ENCODE measurements at regions not wholly inside any gene's neighbourhood (a gene's known extent, or its start where the extent isn't known, plus 50 kb on each side); places are given as distances from the start of the nearest gene placed in this dataset.

DNA sequence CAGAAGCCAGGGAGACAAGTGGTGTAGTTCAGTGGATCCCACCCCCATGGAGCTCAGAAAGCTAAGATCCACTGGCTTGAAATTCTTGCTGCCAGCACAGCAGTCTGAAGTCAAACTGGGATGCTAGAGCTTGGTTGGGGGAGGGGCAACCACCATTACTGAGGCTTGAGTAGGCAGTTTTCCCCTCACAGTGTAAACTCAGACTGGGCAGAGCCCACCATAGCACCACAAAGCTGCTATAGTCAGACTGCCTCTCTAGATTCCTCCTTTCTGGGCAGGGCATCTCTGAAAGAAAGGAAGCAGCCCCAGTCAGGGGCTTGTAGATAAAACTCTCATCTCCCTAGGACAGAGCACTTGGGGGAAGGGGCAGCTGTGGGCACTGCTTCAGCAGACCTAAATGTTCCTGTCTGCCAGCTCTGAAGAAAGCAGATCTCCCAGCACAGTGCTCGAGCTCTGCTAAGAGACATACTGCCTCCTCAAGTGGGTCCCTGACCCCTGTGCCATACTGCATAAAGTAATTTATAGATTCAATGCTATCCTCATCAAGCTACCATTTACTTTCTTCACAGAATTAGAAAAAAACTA, 163.2 kb downstream of the HHIP start:
- BruUV-seq (replicated peaks) = no TSS peak
- no peak overlapping the region for H3K4me3 ChIP-seq (ENCODE audit: low read depth, low read length, poor library complexity, severe bottlenecking)

DNA sequence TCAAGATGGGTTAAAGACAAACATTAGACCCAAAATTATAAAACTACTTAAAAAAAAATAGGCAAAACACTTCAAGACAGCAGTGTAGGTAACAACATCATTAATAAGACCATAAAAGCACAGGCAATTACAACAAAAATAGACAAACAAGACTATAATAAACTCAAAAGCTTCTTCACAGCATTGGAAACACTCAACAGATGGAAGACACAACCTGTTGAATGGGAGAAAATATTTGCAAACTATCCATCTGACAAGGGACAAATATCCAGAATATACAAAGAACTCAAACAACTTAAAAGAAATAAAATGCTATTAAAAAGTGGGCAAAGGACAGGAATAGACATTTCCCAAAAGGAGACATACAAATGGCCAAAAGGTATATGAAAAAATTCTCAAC, 170.7 kb downstream of the HHIP start:
- intact Hi-C loops (cut with micrococcal nuclease; ENCODE audit: unreplicated experiment) = no loop called here
- ChIA-PET POLR2A (ENCODE audit: low non-redundant PET) (no interaction called here), CTCF (no interaction called here)
- no peaks in the 10 kb centered on the region for H3K4me1 ChIP-seq (ENCODE audit: insufficient read depth, low read length, poor library complexity, severe bottlenecking)
- H3K9me3 ChIP-seq (ENCODE audit: low read depth, low read length, poor library complexity, severe bottlenecking) = no peaks in the 10 kb centered on the region
- no peak overlapping the region for H3K4me3 ChIP-seq (ENCODE audit: low read depth, low read length, poor library complexity, severe bottlenecking)
- TF ChIP-seq, protein P1, sequence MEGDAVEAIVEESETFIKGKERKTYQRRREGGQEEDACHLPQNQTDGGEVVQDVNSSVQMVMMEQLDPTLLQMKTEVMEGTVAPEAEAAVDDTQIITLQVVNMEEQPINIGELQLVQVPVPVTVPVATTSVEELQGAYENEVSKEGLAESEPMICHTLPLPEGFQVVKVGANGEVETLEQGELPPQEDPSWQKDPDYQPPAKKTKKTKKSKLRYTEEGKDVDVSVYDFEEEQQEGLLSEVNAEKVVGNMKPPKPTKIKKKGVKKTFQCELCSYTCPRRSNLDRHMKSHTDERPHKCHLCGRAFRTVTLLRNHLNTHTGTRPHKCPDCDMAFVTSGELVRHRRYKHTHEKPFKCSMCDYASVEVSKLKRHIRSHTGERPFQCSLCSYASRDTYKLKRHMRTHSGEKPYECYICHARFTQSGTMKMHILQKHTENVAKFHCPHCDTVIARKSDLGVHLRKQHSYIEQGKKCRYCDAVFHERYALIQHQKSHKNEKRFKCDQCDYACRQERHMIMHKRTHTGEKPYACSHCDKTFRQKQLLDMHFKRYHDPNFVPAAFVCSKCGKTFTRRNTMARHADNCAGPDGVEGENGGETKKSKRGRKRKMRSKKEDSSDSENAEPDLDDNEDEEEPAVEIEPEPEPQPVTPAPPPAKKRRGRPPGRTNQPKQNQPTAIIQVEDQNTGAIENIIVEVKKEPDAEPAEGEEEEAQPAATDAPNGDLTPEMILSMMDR (conservative IDR thresholded peaks at IDR 0.05; ENCODE audit: low read depth, low read length) = no peak
- TF ChIP-seq EZH2 (IDR thresholded peaks at IDR 0.05; ENCODE audit: borderline replicate concordance, low read depth, low read length, poor library complexity, severe bottlenecking) = no peak
- no peaks in the 10 kb centered on the region for H3K36me3 ChIP-seq (ENCODE audit: insufficient read depth, low read length, poor library complexity, severe bottlenecking)
- DNase-seq (ENCODE audit: low spot score) = no peak
- no peaks in the 10 kb centered on the region for H3K27me3 ChIP-seq (replicated peaks; ENCODE audit: insufficient read depth, low read depth, low read length, poor library complexity)
- no TSS peak for BruUV-seq (replicated peaks)
- no peak overlapping the region for H3K27ac ChIP-seq (ENCODE audit: low read depth, low read length, poor library complexity, severe bottlenecking)

More for the DNA sequence above, 163.2 kb downstream of the HHIP start:
- CTCF ChIA-PET = no interaction called here
- TF ChIP-seq, protein P1 (conservative IDR thresholded peaks at IDR 0.05; ENCODE audit: low read depth, low read length) = no peak
- TF ChIP-seq EZH2 (IDR thresholded peaks at IDR 0.05; ENCODE audit: borderline replicate concordance, low read depth, low read length, poor library complexity, severe bottlenecking) = no peak
- DNase-seq (ENCODE audit: low spot score) = no peak
- Histone ChIP-seq H3K27ac (ENCODE audit: low read depth, low read length, poor library complexity, severe bottlenecking) (no peak overlapping the region), H3K9me3 (ENCODE audit: low read depth, low read length, poor library complexity, severe bottlenecking) (peaks cover 11% of the 10 kb centered on the region), H3K36me3 (ENCODE audit: insufficient read depth, low read length, poor library complexity, severe bottlenecking) (no peaks in the 10 kb centered on the region), H3K4me1 (ENCODE audit: insufficient read depth, low read length, poor library complexity, severe bottlenecking) (no peaks in the 10 kb centered on the region), H3K27me3 (replicated peaks; ENCODE audit: insufficient read depth, low read depth, low read length, poor library complexity) (no peaks in the 10 kb centered on the region)
- intact Hi-C loops (cut with micrococcal nuclease; ENCODE audit: unreplicated experiment) = no loop called here
- POLR2A ChIA-PET (ENCODE audit: low non-redundant PET) = no interaction called here

DNA sequence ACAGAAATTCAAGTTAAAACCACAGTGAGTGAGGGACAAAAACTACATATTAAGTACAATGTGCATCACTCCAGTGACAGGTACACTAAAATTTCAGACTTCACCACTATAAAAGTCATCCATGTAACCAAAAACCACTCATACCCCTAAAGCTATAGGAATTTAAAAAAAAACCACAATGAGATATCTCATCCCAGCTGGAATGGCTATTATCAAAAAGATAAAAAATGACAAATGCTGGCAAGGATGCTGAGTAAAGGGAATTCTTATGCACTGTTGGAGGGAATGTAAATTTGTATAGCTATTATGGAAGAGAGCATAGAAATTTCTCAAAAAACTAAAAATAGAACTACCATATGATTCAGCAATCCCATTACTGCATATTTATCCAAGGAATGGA, 171.1 kb downstream of the HHIP start:
- BruUV-seq (replicated peaks) = no TSS peak
- Histone ChIP-seq H3K4me1 (ENCODE audit: insufficient read depth, low read length, poor library complexity, severe bottlenecking) (no peaks in the 10 kb centered on the region), H3K27ac (ENCODE audit: low read depth, low read length, poor library complexity, severe bottlenecking) (no peak overlapping the region), H3K36me3 (ENCODE audit: insufficient read depth, low read length, poor library complexity, severe bottlenecking) (no peaks in the 10 kb centered on the region), H3K4me3 (ENCODE audit: low read depth, low read length, poor library complexity, severe bottlenecking) (no peak overlapping the region), H3K27me3 (replicated peaks; ENCODE audit: insufficient read depth, low read depth, low read length, poor library complexity) (no peaks in the 10 kb centered on the region), H3K9me3 (ENCODE audit: low read depth, low read length, poor library complexity, severe bottlenecking) (no peaks in the 10 kb centered on the region)
- TF ChIP-seq, protein P1 (conservative IDR thresholded peaks at IDR 0.05; ENCODE audit: low read depth, low read length) = no peak
- no peak for TF ChIP-seq EZH2 (IDR thresholded peaks at IDR 0.05; ENCODE audit: borderline replicate concordance, low read depth, low read length, poor library complexity, severe bottlenecking)
- no peak for DNase-seq (ENCODE audit: low spot score)
- intact Hi-C loops (cut with micrococcal nuclease; ENCODE audit: unreplicated experiment) = no loop called here
- ChIA-PET CTCF (no interaction called here), POLR2A (ENCODE audit: low non-redundant PET) (no interaction called here)

Data from A673 (cell line).